NCI-H82 treated with DMSO at 0.1 percent for 48 hours (cell line): ENCODE measurements at regions not wholly inside any gene's neighbourhood (a gene's known extent, or its start where the extent isn't known, plus 50 kb on each side); places are given as distances from the start of the nearest gene placed in this dataset.
"Not testable (repeated sequence)": the region's sequence is repeated elsewhere in the genome, so short reads cannot be mapped to it uniquely, and the experiment has no call there.

Experiments used
- DNase-seq: peaks from one replicate; lab custom pipeline; 2025; ENCODE audit not compliant: unreplicated experiment; lab: John Stamatoyannopoulos, UW

GRCh38 chr4:189627041-189627440 lies 313.6 kb upstream of the FRG1 start:
- DNase-seq, result not testable (repeated sequence)

- not testable (repeated sequence) for DNase-seq
Measured at GRCh38 chr4:189629733-189630132, 310.9 kb upstream of the FRG1 start.

GRCh38 chr4:189630913-189631567 lies 309.6 kb upstream of the FRG1 start:
- not testable (repeated sequence) for DNase-seq

GRCh38 chr4:189631568-189631916 lies 309.1 kb upstream of the FRG1 start:
- DNase-seq, result not testable (repeated sequence)

GRCh38 chr4:189650436-189650835 lies 290.2 kb upstream of the FRG1 start:
- DNase-seq, result not testable (repeated sequence)

- DNase-seq, result not testable (repeated sequence)
Measured at GRCh38 chr4:189653130-189653653, 287.5 kb upstream of the FRG1 start.

- not testable (repeated sequence) for DNase-seq
Measured at GRCh38 chr4:189653983-189654382, 286.7 kb upstream of the FRG1 start.

- DNase-seq, result not testable (repeated sequence)
Measured at GRCh38 chr4:189654396-189654795, 286.3 kb upstream of the FRG1 start.

- not testable (repeated sequence) for DNase-seq
Measured at GRCh38 chr4:189655817-189656216, 284.9 kb upstream of the FRG1 start.

- no peak for DNase-seq
Measured at GRCh38 chr4:189656641-189657040, 284.0 kb upstream of the FRG1 start.

- DNase-seq, result not testable (repeated sequence)
Measured at GRCh38 chr4:189658259-189658658, 282.4 kb upstream of the FRG1 start.

GRCh38 chr4:189658831-189659230 lies 281.8 kb upstream of the FRG1 start:
- not testable (repeated sequence) for DNase-seq

- no peak for DNase-seq
Measured at GRCh38 chr4:189659287-189659686, 281.4 kb upstream of the FRG1 start.

- no peak for DNase-seq
Measured at GRCh38 chr4:189660722-189661360, 279.8 kb upstream of the FRG1 start.

- no peak for DNase-seq
Measured at GRCh38 chr4:189664693-189665250, 275.9 kb upstream of the FRG1 start.

- not testable (repeated sequence) for DNase-seq
Measured at GRCh38 chr4:189665712-189666305, 274.9 kb upstream of the FRG1 start.

- not testable (repeated sequence) for DNase-seq
Measured at GRCh38 chr4:189667386-189667785, 273.3 kb upstream of the FRG1 start.

GRCh38 chr4:189697675-189698245 lies 242.9 kb upstream of the FRG1 start:
- not testable (repeated sequence) for DNase-seq

GRCh38 chr4:189703000-189703399 lies 237.7 kb upstream of the FRG1 start:
- DNase-seq, result not testable (repeated sequence)

GRCh38 chr4:189706821-189707220 lies 233.9 kb upstream of the FRG1 start:
- DNase-seq, result not testable (repeated sequence)

GRCh38 chr4:189707227-189707626 lies 233.4 kb upstream of the FRG1 start:
- not testable (repeated sequence) for DNase-seq
